GM12878 (cell line): ENCODE measurements at regions not wholly inside any gene's neighbourhood (a gene's known extent, or its start where the extent isn't known, plus 50 kb on each side); places are given as distances from the start of the nearest gene placed in this dataset.

Experiments used
- CBX3 ChIP-seq: fragments of 200-600 bp; sonication (generic); IDR thresholded peaks from 2 replicates; pipeline ENCODE4 v1.6.1; 2016; ENCODE audit warnings: low read depth, borderline replicate concordance
- EZH2 ChIP-seq: IDR thresholded peaks from 2 replicates; pipeline ENCODE4 v1.6.1; 2012; ENCODE audit warnings: low read depth, mild to moderate bottlenecking, control low read depth, inconsistent platforms, low read length, borderline replicate concordance; ENCODE audit not compliant: control insufficient read depth
- TF ChIP-seq, protein P1 (sequence below), 3 experiments: IDR thresholded peaks in 2 of 3; conservative IDR thresholded peaks in 1 of 3; 2 replicates each; pipeline ENCODE4 v1.5.1; 2011; ENCODE audit warnings: low read depth in 3 of 3, low read length in 3 of 3, mild to moderate bottlenecking in 3 of 3, control low read depth in 2 of 3, moderate library complexity in 2 of 3, inconsistent platforms in 1 of 3, mixed read lengths in 1 of 3; ENCODE audit not compliant: control insufficient read depth in 2 of 3, insufficient read depth in 1 of 3; ENCODE audit errors: extremely low read depth in 1 of 3
- TF ChIP-seq, protein P2 (sequence below): fragments of 450-650 bp; IDR thresholded peaks from 2 replicates; pipeline ENCODE4 v1.6.1; 2017; ENCODE audit warnings: mild to moderate bottlenecking, moderate library complexity

DNA sequence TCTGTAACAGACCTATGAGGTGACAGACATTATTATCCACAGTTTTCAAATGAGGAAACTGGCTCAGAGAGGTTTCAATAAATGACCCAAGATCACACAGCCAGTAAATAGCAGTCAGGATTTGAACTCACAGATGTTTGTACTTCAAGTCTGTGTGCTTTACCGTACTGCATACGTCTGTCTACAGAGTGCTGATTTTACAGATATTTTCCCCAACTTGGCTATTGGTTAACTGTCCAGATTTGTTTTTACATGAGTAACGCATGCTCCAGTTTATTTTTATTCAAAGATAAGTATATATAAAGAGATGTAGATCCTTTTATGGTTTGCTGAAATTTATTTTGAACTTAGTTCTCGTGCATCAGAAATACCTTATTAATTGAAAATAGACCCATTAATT is 65.7 kb upstream of the SLC38A2 start:
- TF ChIP-seq, protein P1, sequence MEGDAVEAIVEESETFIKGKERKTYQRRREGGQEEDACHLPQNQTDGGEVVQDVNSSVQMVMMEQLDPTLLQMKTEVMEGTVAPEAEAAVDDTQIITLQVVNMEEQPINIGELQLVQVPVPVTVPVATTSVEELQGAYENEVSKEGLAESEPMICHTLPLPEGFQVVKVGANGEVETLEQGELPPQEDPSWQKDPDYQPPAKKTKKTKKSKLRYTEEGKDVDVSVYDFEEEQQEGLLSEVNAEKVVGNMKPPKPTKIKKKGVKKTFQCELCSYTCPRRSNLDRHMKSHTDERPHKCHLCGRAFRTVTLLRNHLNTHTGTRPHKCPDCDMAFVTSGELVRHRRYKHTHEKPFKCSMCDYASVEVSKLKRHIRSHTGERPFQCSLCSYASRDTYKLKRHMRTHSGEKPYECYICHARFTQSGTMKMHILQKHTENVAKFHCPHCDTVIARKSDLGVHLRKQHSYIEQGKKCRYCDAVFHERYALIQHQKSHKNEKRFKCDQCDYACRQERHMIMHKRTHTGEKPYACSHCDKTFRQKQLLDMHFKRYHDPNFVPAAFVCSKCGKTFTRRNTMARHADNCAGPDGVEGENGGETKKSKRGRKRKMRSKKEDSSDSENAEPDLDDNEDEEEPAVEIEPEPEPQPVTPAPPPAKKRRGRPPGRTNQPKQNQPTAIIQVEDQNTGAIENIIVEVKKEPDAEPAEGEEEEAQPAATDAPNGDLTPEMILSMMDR (IDR thresholded peaks at IDR 0.05 in 2 of 3, conservative IDR thresholded peaks at IDR 0.05 in 1 of 3; ENCODE audit: control insufficient read depth in 2 of 3, extremely low read depth in 1 of 3, insufficient read depth in 1 of 3, low read depth in 3 of 3, low read length in 3 of 3): no peak
- TF ChIP-seq CBX3 (no peak), EZH2 (no peak)
- TF ChIP-seq, protein P2, sequence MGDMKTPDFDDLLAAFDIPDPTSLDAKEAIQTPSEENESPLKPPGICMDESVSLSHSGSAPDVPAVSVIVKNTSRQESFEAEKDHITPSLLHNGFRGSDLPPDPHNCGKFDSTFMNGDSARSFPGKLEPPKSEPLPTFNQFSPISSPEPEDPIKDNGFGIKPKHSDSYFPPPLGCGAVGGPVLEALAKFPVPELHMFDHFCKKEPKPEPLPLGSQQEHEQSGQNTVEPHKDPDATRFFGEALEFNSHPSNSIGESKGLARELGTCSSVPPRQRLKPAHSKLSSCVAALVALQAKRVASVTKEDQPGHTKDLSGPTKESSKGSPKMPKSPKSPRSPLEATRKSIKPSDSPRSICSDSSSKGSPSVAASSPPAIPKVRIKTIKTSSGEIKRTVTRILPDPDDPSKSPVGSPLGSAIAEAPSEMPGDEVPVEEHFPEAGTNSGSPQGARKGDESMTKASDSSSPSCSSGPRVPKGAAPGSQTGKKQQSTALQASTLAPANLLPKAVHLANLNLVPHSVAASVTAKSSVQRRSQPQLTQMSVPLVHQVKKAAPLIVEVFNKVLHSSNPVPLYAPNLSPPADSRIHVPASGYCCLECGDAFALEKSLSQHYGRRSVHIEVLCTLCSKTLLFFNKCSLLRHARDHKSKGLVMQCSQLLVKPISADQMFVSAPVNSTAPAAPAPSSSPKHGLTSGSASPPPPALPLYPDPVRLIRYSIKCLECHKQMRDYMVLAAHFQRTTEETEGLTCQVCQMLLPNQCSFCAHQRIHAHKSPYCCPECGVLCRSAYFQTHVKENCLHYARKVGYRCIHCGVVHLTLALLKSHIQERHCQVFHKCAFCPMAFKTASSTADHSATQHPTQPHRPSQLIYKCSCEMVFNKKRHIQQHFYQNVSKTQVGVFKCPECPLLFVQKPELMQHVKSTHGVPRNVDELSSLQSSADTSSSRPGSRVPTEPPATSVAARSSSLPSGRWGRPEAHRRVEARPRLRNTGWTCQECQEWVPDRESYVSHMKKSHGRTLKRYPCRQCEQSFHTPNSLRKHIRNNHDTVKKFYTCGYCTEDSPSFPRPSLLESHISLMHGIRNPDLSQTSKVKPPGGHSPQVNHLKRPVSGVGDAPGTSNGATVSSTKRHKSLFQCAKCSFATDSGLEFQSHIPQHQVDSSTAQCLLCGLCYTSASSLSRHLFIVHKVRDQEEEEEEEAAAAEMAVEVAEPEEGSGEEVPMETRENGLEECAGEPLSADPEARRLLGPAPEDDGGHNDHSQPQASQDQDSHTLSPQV: no peak
